HEK293 (cell line): ENCODE measurements at regions not wholly inside any gene's neighbourhood (a gene's known extent, or its start where the extent isn't known, plus 50 kb on each side); places are given as distances from the start of the nearest gene placed in this dataset.

Source experiments
- ZNF558 ChIP-seq: fragments of 450-650 bp; formaldehyde crosslinking; IDR thresholded peaks from 2 replicates; pipeline ENCODE4 v1.5.1; 2016; ENCODE audit warnings: missing biosample characterization, missing genetic modification characterization
- ZNF707 ChIP-seq: fragments of 450-650 bp; formaldehyde crosslinking; IDR thresholded peaks from 2 replicates; pipeline ENCODE4 v1.5.1; 2016; ENCODE audit warnings: missing biosample characterization, missing genetic modification characterization

DNA sequence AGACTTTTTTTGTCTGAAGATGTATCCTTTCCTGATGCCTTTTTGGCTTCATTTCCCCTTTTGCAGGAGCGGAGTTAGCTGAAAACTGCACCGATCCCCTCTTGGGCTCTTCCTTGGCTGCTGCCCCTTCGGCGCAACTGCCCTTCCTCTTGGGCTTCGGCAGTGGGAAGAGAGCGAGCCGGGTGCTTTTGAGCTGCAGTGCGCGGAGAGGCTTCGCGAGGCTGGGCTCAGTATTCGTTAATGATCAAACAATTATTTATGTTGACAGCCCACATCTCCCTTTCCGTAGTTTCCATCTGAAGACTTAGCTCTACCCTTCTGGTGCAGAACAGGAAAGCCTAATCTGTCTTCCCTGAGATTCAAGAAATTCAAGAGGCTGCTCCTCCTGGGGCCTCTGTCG is 170.8 kb downstream of the CSNK2A3 start:
- TF ChIP-seq ZNF707 (tag by site-specific recombination) (no peak), ZNF558 (no peak)
